HCT116 (cell line): ENCODE measurements at regions not wholly inside any gene's neighbourhood (a gene's known extent, or its start where the extent isn't known, plus 50 kb on each side); places are given as distances from the start of the nearest gene placed in this dataset.

ENCODE experiments used
- ATAC-seq: fragments of 200-7000 bp; cut with Tn5 transposase; 2 replicates; pipeline ENCODE4 v1.9.1; 2020; ENCODE audit warnings: mild to moderate bottlenecking, moderate library complexity
- BruUV-seq: library from RNA; stranded (reverse); fragments of 400-500 nt; replicated peaks from 2 replicates; lab custom pipeline; 2021; lab: Mats Ljungman, UMichigan
- CTCF ChIA-PET: fragments of 300-600 bp; sonication (Branson Sonifier 250); formaldehyde crosslinking; loops from one replicate; lab custom pipeline; 2021; ENCODE audit warnings: antibody characterized with exemption; lab: Charles Lee
- POLR2A ChIA-PET: fragments of 300-600, 350-600 bp; sonication (Branson Sonifier 250); formaldehyde crosslinking; loops from one replicate; lab custom pipeline; 2021; ENCODE audit warnings: antibody characterized with exemption; lab: Charles Lee
- RAD21 ChIA-PET, 2 experiments: fragments of 300-600 bp; sonication (Branson Sonifier 250); formaldehyde crosslinking; loops; one replicate each; lab custom pipeline; 2023; ENCODE audit warnings: low total read pairs in 2 of 2; ENCODE audit not compliant: uncharacterized antibody in 2 of 2, unreplicated experiment in 2 of 2, low non-redundant PET in 1 of 2; lab: Charles Lee
- DNase-seq: peaks from one replicate; pipeline ENCODE4 v3.0.0-alpha.2; 2010; ENCODE audit warnings: low read depth, low spot score
- H2AFZ ChIP-seq: fragments of 200-600 bp; shearing (Covaris generic), sonication (generic); 2 replicates; pipeline ENCODE4 v1.6.1; 2017; ENCODE audit warnings: low read depth, mixed run types, mixed read lengths, antibody characterized with exemption, low read length; ENCODE audit not compliant: poor library complexity, severe bottlenecking
- H3K27ac ChIP-seq: 2 replicates; pipeline ENCODE4 v1.5.1; 2012; ENCODE audit warnings: low read depth, low read length
- H3K27me3 ChIP-seq: fragments of 200-600 bp; sonication (generic); 2 replicates; pipeline ENCODE4 v1.6.1; 2016; ENCODE audit warnings: mixed run types, low read length, mixed read lengths; ENCODE audit not compliant: insufficient read depth
- H3K36me3 ChIP-seq, 2 experiments: fragments of 200-500 bp in 1 of 2; fragments of 200-600 bp in 1 of 2; sonication (Bioruptor generic) in 1 of 2; sonication (generic) in 1 of 2; 2 replicates each; pipeline versions ENCODE4 v1.5.1 to v1.6.1; 2014 to 2016; ENCODE audit warnings: low read length in 2 of 2, inconsistent platforms in 1 of 2, mixed read lengths in 1 of 2, mixed run types in 1 of 2; ENCODE audit not compliant: insufficient read depth in 2 of 2, control insufficient read depth in 1 of 2
- H3K4me1 ChIP-seq, 2 experiments: fragments of 200-600 bp in 1 of 2; sonication (generic) in 1 of 2; 2 replicates each; pipeline versions ENCODE4 v1.5.1 to v1.6.1; 2012 to 2017; ENCODE audit warnings: low read length in 2 of 2, inconsistent platforms in 1 of 2, mild to moderate bottlenecking in 1 of 2, mixed read lengths in 1 of 2, mixed run types in 1 of 2, moderate library complexity in 1 of 2; ENCODE audit not compliant: insufficient read depth in 2 of 2, control insufficient read depth in 1 of 2
- H3K4me2 ChIP-seq: fragments of 200-600 bp; sonication (generic); 2 replicates; pipeline ENCODE4 v1.6.1; 2017; ENCODE audit warnings: mixed run types, low read length, mixed read lengths
- H3K4me3 ChIP-seq, 2 experiments: fragments of 200-600 bp in 1 of 2; sonication (generic) in 1 of 2; replicated peaks in 1 of 2; 2 replicates each; pipeline ENCODE4 v1.5.1; 2011 to 2016; ENCODE audit warnings: low read length in 2 of 2, control low read depth in 1 of 2, low read depth in 1 of 2, mild to moderate bottlenecking in 1 of 2, mixed read lengths in 1 of 2, mixed run types in 1 of 2
- H3K79me2 ChIP-seq: fragments of 200-600 bp; sonication (generic); 2 replicates; pipeline ENCODE4 v1.6.1; 2017; ENCODE audit warnings: mild to moderate bottlenecking, mixed run types, low read length, moderate library complexity, mixed read lengths; ENCODE audit not compliant: insufficient read depth
- H3K9ac ChIP-seq: fragments of 200-600 bp; sonication (generic); 2 replicates; pipeline ENCODE4 v1.6.1; 2016; ENCODE audit warnings: low read length, mixed read lengths
- H3K9me2 ChIP-seq: fragments of 200-600 bp; sonication (generic), shearing (Covaris generic); 2 replicates; pipeline ENCODE4 v1.6.1; 2017; ENCODE audit warnings: mixed run types, mild to moderate bottlenecking, moderate library complexity; ENCODE audit not compliant: insufficient read depth
- H3K9me3 ChIP-seq, 2 experiments: fragments of 200-500 bp in 1 of 2; fragments of 200-600 bp in 1 of 2; sonication (Bioruptor generic) in 1 of 2; sonication (generic) in 1 of 2; 2 replicates each; pipeline ENCODE4 v1.6.1; 2014 to 2017; ENCODE audit warnings: low read length in 2 of 2, mixed read lengths in 2 of 2, inconsistent platforms in 1 of 2, low read depth in 1 of 2, mild to moderate bottlenecking in 1 of 2, mixed run types in 1 of 2, moderate library complexity in 1 of 2; ENCODE audit not compliant: control insufficient read depth in 1 of 2, insufficient read depth in 1 of 2
- H4K20me1 ChIP-seq: fragments of 200-600 bp; sonication (generic), shearing (Covaris generic); 2 replicates; pipeline ENCODE4 v1.6.1; 2017; ENCODE audit warnings: mixed run types, mild to moderate bottlenecking, moderate library complexity; ENCODE audit not compliant: insufficient read depth
- CBX3 ChIP-seq: IDR thresholded peaks from 2 replicates; pipeline ENCODE4 v1.6.1; 2012; ENCODE audit warnings: low read depth
- CEBPB ChIP-seq: IDR thresholded peaks from 2 replicates; pipeline ENCODE4 v1.6.1; 2012; ENCODE audit warnings: low read depth
- EGR1 ChIP-seq: IDR thresholded peaks from 2 replicates; pipeline ENCODE4 v1.6.1; 2012; ENCODE audit warnings: low read depth
- ELF1 ChIP-seq: IDR thresholded peaks from 2 replicates; pipeline ENCODE4 v1.6.1; 2012; ENCODE audit warnings: low read depth, borderline replicate concordance
- EZH2phosphoT487 ChIP-seq: fragments of 200-600 bp; IDR thresholded peaks from 2 replicates; pipeline ENCODE4 v1.6.1; 2018; ENCODE audit warnings: antibody characterized with exemption, borderline replicate concordance
- FOSL1 ChIP-seq: IDR thresholded peaks from 2 replicates; pipeline ENCODE4 v1.6.1; 2012; ENCODE audit warnings: low read depth
- JUND ChIP-seq: IDR thresholded peaks from 2 replicates; pipeline ENCODE4 v1.6.1; 2012
- POLR2A ChIP-seq: IDR thresholded peaks from 2 replicates; pipeline ENCODE4 v1.7.0; 2011; ENCODE audit warnings: borderline replicate concordance; ENCODE audit not compliant: insufficient read depth, insufficient read length; ENCODE audit errors: extremely low read depth
- POLR2AphosphoS5 ChIP-seq: IDR thresholded peaks from 2 replicates; pipeline ENCODE4 v1.6.1; 2011; ENCODE audit warnings: mild to moderate bottlenecking, low read depth, low read length, moderate library complexity
- RAD21 ChIP-seq: IDR thresholded peaks from 2 replicates; pipeline ENCODE4 v1.6.1; 2012; ENCODE audit warnings: low read depth, mild to moderate bottlenecking
- SIN3A ChIP-seq: IDR thresholded peaks from 2 replicates; pipeline ENCODE4 v1.6.1; 2012; ENCODE audit warnings: low read depth
- SRF ChIP-seq: IDR thresholded peaks from 2 replicates; pipeline ENCODE4 v1.6.1; 2012; ENCODE audit warnings: low read depth
- TCF7L2 ChIP-seq: IDR thresholded peaks from 2 replicates; pipeline ENCODE4 v1.7.0; 2011; ENCODE audit warnings: borderline replicate concordance, inconsistent platforms; ENCODE audit not compliant: insufficient read depth, insufficient read length; ENCODE audit errors: extremely low read depth
- ZNF274 ChIP-seq: fragments of 200-500 bp; sonication (Bioruptor generic); IDR thresholded peaks from 2 replicates; pipeline ENCODE4 v1.6.1; 2014; ENCODE audit warnings: mild to moderate bottlenecking, low read depth, low read length, inconsistent platforms
- intact Hi-C: fragments of 100-400 bp; cut with micrococcal nuclease; formaldehyde crosslinking; loops from 2 replicates; pipeline ENCODE4 v1.10.0; 2022
- TF ChIP-seq, protein P1 (sequence below): IDR thresholded peaks from 2 replicates; pipeline ENCODE4 v1.6.1; 2012
- TF ChIP-seq, protein P2 (sequence below): IDR thresholded peaks from 2 replicates; pipeline ENCODE4 v1.6.1; 2011; ENCODE audit warnings: mild to moderate bottlenecking, low read length, moderate library complexity; ENCODE audit not compliant: insufficient replicate concordance; ENCODE audit errors: extremely low read depth
- TF ChIP-seq, protein P3 (sequence below): IDR thresholded peaks from 2 replicates; pipeline ENCODE4 v1.6.1; 2012; ENCODE audit warnings: low read depth
- TF ChIP-seq, protein P4 (sequence below), 3 experiments: fragments of 200-600 bp in 1 of 3; sonication (generic) in 1 of 3; IDR thresholded peaks in 2 of 3; conservative IDR thresholded peaks in 1 of 3; 2 replicates each; pipeline ENCODE4 v1.5.1; 2012 to 2017; ENCODE audit warnings: low read depth in 2 of 3, low read length in 2 of 3, antibody characterized with exemption in 1 of 3, borderline replicate concordance in 1 of 3, control low read depth in 1 of 3, mild to moderate bottlenecking in 1 of 3, mixed read lengths in 1 of 3, mixed run types in 1 of 3, moderate library complexity in 1 of 3; ENCODE audit not compliant: insufficient read depth in 1 of 3
- TF ChIP-seq, protein P5 (sequence below): IDR thresholded peaks from 2 replicates; pipeline ENCODE4 v1.6.1; 2012

DNA sequence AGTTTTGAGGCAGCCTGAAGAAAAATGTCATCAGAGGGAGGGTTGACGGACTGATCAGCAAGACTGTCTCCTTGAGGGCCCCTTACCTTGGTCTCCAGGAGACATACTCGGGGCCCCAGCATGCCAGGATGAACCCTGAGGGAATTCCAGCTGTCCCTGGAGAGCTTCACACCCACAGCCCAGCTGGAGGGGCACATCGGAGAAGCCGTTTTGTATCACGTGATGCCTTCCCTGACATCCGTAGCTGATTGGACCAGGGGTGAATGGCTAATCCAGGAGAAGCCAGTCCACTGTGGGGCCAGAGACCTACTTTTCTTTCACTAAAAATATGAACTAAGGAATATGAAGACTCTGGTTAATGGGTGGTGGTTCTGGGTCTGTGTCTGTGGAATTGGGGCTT, 86.0 kb upstream of the TP53I11 start:
- H3K36me3 ChIP-seq: no peaks in the 10 kb centered on the region
- H3K9me3 ChIP-seq: 0 out of 4 replicates have a peak, but pooled peaks cover 0 to 3% of the 10 kb centered on the region in 2 experiments
- H3K9ac ChIP-seq: no peak overlapping the region
- H3K9me2 ChIP-seq: no peaks in the 10 kb centered on the region
- H3K79me2 ChIP-seq: no peaks in the 10 kb centered on the region
- H3K4me1 ChIP-seq: no peaks in the 10 kb centered on the region
- H3K27ac ChIP-seq: no peak overlapping the region
- H2AFZ ChIP-seq: no peak overlapping the region
- H4K20me1 ChIP-seq: no peaks in the 10 kb centered on the region
- no peak overlapping the region for H3K4me2 ChIP-seq
- BruUV-seq: no TSS peak
- no peak overlapping the region for H3K4me3 ChIP-seq
- intact Hi-C loops: no loop called here
- ATAC-seq (no peak), DNase-seq (no peak)
- H3K27me3 ChIP-seq: peaks cover 10% of the 10 kb centered on the region
- ChIA-PET POLR2A (no interaction called here), RAD21 (no interaction called here), CTCF (no interaction called here)
- TF ChIP-seq RAD21 (no peak), ELF1 (no peak), EZH2phosphoT487 (no peak), POLR2AphosphoS5 (no peak), CEBPB (no peak), POLR2A (no peak), SIN3A (no peak), TCF7L2 (no peak), JUND (no peak), ZNF274 (no peak), EGR1 (no peak), CBX3 (no peak), SRF (no peak), FOSL1 (no peak)
- TF ChIP-seq, protein P1, sequence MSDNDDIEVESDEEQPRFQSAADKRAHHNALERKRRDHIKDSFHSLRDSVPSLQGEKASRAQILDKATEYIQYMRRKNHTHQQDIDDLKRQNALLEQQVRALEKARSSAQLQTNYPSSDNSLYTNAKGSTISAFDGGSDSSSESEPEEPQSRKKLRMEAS: no peak
- TF ChIP-seq, protein P2, sequence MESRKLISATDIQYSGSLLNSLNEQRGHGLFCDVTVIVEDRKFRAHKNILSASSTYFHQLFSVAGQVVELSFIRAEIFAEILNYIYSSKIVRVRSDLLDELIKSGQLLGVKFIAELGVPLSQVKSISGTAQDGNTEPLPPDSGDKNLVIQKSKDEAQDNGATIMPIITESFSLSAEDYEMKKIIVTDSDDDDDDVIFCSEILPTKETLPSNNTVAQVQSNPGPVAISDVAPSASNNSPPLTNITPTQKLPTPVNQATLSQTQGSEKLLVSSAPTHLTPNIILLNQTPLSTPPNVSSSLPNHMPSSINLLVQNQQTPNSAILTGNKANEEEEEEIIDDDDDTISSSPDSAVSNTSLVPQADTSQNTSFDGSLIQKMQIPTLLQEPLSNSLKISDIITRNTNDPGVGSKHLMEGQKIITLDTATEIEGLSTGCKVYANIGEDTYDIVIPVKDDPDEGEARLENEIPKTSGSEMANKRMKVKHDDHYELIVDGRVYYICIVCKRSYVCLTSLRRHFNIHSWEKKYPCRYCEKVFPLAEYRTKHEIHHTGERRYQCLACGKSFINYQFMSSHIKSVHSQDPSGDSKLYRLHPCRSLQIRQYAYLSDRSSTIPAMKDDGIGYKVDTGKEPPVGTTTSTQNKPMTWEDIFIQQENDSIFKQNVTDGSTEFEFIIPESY: no peak
- TF ChIP-seq, protein P3, sequence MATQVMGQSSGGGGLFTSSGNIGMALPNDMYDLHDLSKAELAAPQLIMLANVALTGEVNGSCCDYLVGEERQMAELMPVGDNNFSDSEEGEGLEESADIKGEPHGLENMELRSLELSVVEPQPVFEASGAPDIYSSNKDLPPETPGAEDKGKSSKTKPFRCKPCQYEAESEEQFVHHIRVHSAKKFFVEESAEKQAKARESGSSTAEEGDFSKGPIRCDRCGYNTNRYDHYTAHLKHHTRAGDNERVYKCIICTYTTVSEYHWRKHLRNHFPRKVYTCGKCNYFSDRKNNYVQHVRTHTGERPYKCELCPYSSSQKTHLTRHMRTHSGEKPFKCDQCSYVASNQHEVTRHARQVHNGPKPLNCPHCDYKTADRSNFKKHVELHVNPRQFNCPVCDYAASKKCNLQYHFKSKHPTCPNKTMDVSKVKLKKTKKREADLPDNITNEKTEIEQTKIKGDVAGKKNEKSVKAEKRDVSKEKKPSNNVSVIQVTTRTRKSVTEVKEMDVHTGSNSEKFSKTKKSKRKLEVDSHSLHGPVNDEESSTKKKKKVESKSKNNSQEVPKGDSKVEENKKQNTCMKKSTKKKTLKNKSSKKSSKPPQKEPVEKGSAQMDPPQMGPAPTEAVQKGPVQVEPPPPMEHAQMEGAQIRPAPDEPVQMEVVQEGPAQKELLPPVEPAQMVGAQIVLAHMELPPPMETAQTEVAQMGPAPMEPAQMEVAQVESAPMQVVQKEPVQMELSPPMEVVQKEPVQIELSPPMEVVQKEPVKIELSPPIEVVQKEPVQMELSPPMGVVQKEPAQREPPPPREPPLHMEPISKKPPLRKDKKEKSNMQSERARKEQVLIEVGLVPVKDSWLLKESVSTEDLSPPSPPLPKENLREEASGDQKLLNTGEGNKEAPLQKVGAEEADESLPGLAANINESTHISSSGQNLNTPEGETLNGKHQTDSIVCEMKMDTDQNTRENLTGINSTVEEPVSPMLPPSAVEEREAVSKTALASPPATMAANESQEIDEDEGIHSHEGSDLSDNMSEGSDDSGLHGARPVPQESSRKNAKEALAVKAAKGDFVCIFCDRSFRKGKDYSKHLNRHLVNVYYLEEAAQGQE: no peak
- TF ChIP-seq, protein P4, sequence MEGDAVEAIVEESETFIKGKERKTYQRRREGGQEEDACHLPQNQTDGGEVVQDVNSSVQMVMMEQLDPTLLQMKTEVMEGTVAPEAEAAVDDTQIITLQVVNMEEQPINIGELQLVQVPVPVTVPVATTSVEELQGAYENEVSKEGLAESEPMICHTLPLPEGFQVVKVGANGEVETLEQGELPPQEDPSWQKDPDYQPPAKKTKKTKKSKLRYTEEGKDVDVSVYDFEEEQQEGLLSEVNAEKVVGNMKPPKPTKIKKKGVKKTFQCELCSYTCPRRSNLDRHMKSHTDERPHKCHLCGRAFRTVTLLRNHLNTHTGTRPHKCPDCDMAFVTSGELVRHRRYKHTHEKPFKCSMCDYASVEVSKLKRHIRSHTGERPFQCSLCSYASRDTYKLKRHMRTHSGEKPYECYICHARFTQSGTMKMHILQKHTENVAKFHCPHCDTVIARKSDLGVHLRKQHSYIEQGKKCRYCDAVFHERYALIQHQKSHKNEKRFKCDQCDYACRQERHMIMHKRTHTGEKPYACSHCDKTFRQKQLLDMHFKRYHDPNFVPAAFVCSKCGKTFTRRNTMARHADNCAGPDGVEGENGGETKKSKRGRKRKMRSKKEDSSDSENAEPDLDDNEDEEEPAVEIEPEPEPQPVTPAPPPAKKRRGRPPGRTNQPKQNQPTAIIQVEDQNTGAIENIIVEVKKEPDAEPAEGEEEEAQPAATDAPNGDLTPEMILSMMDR (IDR thresholded peaks at IDR 0.05 in 2 of 3, conservative IDR thresholded peaks at IDR 0.05 in 1 of 3; ENCODE audit: borderline replicate concordance in 1 of 3, insufficient read depth in 1 of 3, low read depth in 2 of 3, low read length in 2 of 3): no peak
- TF ChIP-seq, protein P5, sequence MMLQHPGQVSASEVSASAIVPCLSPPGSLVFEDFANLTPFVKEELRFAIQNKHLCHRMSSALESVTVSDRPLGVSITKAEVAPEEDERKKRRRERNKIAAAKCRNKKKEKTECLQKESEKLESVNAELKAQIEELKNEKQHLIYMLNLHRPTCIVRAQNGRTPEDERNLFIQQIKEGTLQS: no peak
